ENCODE measurements at regions not wholly inside any gene's neighbourhood (a gene's known extent, or its start where the extent isn't known, plus 50 kb on each side); places are given as distances from the start of the nearest gene placed in this dataset.

DNA sequence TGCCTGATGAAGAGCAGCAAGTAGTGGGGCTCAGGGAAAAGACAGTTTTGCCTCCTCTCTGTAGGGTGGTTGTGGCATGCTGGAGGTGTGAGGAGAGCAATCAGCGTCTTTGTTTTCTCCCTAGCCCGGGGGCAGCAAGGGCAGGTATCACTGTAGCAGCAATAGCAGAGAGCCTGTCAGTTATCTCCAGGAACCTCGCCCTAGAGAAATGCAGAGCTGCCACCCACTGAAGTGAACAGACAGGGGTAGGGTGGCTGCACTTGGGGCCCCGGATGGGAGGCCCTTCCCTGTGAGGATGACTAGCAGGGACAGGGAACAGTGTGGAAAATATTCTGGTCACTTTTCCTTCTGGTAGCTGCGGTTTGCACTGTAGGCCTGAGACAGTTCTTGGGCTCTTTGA lies 886.5 kb downstream of the CDH8 start:
- Histone ChIP-seq H3K4me1 (ENCODE audit: control insufficient read depth in 2 of 3, insufficient read depth in 2 of 3, low read depth in 1 of 3, low read length in 3 of 3) (no peaks in the 10 kb centered on the region), H3K9ac (ENCODE audit: low read length in 3 of 3) (no peak overlapping the region), H3K9me3 (ENCODE audit: control insufficient read depth in 2 of 3, insufficient read depth in 1 of 3, low read length in 3 of 3) (no peaks in the 10 kb centered on the region), H3K27ac (ENCODE audit: low read depth in 2 of 2, low read length in 2 of 2) (no peak overlapping the region), H3K36me3 (ENCODE audit: control insufficient read depth in 2 of 3, insufficient read depth in 3 of 3, low read length in 3 of 3) (no peaks in the 10 kb centered on the region), H3K4me3 (ENCODE audit: low read length in 3 of 3) (no peak overlapping the region), H3K27me3 (ENCODE audit: control insufficient read depth, insufficient read depth, low read length) (no peaks in the 10 kb centered on the region)
- no peak for DNase-seq
- TF ChIP-seq, protein P1, sequence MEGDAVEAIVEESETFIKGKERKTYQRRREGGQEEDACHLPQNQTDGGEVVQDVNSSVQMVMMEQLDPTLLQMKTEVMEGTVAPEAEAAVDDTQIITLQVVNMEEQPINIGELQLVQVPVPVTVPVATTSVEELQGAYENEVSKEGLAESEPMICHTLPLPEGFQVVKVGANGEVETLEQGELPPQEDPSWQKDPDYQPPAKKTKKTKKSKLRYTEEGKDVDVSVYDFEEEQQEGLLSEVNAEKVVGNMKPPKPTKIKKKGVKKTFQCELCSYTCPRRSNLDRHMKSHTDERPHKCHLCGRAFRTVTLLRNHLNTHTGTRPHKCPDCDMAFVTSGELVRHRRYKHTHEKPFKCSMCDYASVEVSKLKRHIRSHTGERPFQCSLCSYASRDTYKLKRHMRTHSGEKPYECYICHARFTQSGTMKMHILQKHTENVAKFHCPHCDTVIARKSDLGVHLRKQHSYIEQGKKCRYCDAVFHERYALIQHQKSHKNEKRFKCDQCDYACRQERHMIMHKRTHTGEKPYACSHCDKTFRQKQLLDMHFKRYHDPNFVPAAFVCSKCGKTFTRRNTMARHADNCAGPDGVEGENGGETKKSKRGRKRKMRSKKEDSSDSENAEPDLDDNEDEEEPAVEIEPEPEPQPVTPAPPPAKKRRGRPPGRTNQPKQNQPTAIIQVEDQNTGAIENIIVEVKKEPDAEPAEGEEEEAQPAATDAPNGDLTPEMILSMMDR (IDR thresholded peaks at IDR 0.05; ENCODE audit: borderline replicate concordance, extremely low read depth, insufficient read depth), result no peak
- no peak for FAIRE-seq
- intact Hi-C loops (cut with DNase I), result no loop called here

DNA sequence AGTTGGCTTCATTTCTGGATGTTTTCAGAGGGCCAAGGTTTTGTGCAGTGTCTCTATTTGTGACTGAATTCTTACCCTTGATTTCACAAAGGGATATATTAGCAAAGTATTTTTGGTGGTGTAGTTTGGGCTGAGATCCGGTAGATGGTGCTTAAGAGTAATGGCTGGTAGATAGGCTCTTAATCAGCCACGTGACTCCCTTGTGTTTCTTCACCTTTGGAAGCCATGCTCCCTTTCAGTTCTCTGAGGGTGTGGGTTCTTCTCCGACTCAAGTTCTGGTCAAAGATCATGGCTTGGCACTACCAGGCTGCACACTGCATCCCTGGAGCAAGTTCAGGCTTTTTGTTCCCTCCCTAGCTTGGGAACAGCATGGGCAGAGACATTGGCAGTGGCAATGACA lies 887.3 kb downstream of the CDH8 start:
- TF ChIP-seq, protein P1 (IDR thresholded peaks at IDR 0.05; ENCODE audit: borderline replicate concordance, extremely low read depth, insufficient read depth), result no peak
- H3K4me1 ChIP-seq (ENCODE audit: control insufficient read depth in 2 of 3, insufficient read depth in 2 of 3, low read depth in 1 of 3, low read length in 3 of 3), result no peaks in the 10 kb centered on the region
- no peak overlapping the region for H3K4me3 ChIP-seq (ENCODE audit: low read length in 3 of 3)
- H3K9me3 ChIP-seq (ENCODE audit: control insufficient read depth in 2 of 3, insufficient read depth in 1 of 3, low read length in 3 of 3), result no peaks in the 10 kb centered on the region
- no peak for FAIRE-seq
- intact Hi-C loops (cut with DNase I), result no loop called here
- H3K27ac ChIP-seq (ENCODE audit: low read depth in 2 of 2, low read length in 2 of 2), result no peak overlapping the region
- no peaks in the 10 kb centered on the region for H3K36me3 ChIP-seq (ENCODE audit: control insufficient read depth in 2 of 3, insufficient read depth in 3 of 3, low read length in 3 of 3)
- no peak overlapping the region for H3K9ac ChIP-seq (ENCODE audit: low read length in 3 of 3)
- no peak for DNase-seq
- no peaks in the 10 kb centered on the region for H3K27me3 ChIP-seq (ENCODE audit: control insufficient read depth, insufficient read depth, low read length)

DNA sequence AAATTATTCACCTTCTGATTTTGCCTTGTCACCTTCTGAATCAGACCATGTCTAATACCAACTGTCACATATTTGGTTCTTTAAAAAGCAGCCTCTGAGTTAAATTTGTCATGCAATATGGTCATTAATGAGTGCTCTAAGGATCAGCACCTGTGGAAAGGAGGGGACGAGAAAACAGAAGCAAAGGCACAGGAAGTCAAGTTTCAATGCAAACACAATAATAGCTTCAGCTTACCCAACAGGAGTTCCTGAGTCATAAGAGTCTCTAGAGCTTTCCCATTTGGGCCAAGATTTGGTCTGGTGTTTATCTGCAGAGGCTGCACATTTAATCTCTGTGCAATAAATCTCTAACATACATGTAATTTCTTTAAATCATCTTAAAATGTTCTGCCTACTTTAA lies 889.8 kb downstream of the CDH8 start:
- H3K9ac ChIP-seq (ENCODE audit: low read length in 3 of 3), result no peak overlapping the region
- FAIRE-seq (no peak), DNase-seq (no peak)
- no peaks in the 10 kb centered on the region for H3K36me3 ChIP-seq (ENCODE audit: control insufficient read depth in 2 of 3, insufficient read depth in 3 of 3, low read length in 3 of 3)
- TF ChIP-seq, protein P1 (IDR thresholded peaks at IDR 0.05; ENCODE audit: borderline replicate concordance, extremely low read depth, insufficient read depth), result no peak
- no peak overlapping the region for H3K27ac ChIP-seq (ENCODE audit: low read depth in 2 of 2, low read length in 2 of 2)
- no peaks in the 10 kb centered on the region for H3K27me3 ChIP-seq (ENCODE audit: control insufficient read depth, insufficient read depth, low read length)
- intact Hi-C loops (cut with DNase I), result no loop called here
- H3K4me1 ChIP-seq (ENCODE audit: control insufficient read depth in 2 of 3, insufficient read depth in 2 of 3, low read depth in 1 of 3, low read length in 3 of 3), result no peaks in the 10 kb centered on the region
- no peaks in the 10 kb centered on the region for H3K9me3 ChIP-seq (ENCODE audit: control insufficient read depth in 2 of 3, insufficient read depth in 1 of 3, low read length in 3 of 3)
- H3K4me3 ChIP-seq (ENCODE audit: low read length in 3 of 3), result no peak overlapping the region

- Histone ChIP-seq H3K9me3 (ENCODE audit: control insufficient read depth in 2 of 3, insufficient read depth in 1 of 3, low read length in 3 of 3) (no peaks in the 10 kb centered on the region), H3K9ac (ENCODE audit: low read length in 3 of 3) (no peak overlapping the region), H3K27ac (ENCODE audit: low read depth in 2 of 2, low read length in 2 of 2) (no peak overlapping the region), H3K4me1 (ENCODE audit: control insufficient read depth in 2 of 3, insufficient read depth in 2 of 3, low read depth in 1 of 3, low read length in 3 of 3) (no peaks in the 10 kb centered on the region), H3K4me3 (ENCODE audit: low read length in 3 of 3) (no peak overlapping the region), H3K36me3 (ENCODE audit: control insufficient read depth in 2 of 3, insufficient read depth in 3 of 3, low read length in 3 of 3) (no peaks in the 10 kb centered on the region), H3K27me3 (ENCODE audit: control insufficient read depth, insufficient read depth, low read length) (no peaks in the 10 kb centered on the region)
- no peak for FAIRE-seq
- DNase-seq, result no peak
- intact Hi-C loops (cut with DNase I), result no loop called here
- TF ChIP-seq, protein P1 (IDR thresholded peaks at IDR 0.05; ENCODE audit: borderline replicate concordance, extremely low read depth, insufficient read depth), result no peak
Measured at GRCh38 chr16:61131447-61131846, 904.8 kb downstream of the CDH8 start.

All from kidney (tissue), 13 donors.